A549 (cell line): ENCODE measurements at regions not wholly inside any gene's neighbourhood (a gene's known extent, or its start where the extent isn't known, plus 50 kb on each side); places are given as distances from the start of the nearest gene placed in this dataset.

Experiments
- ATAC-seq, 2 experiments: fragments of 200-7000 bp in 1 of 2; fragments of >200 bp in 1 of 2; cut with Nextera tagmentation in 1 of 2; cut with Tn5 transposase in 1 of 2; 3 replicates each; pipeline versions ENCODE4 v1.8.0 to v1.9.1; 2018 to 2020; ENCODE audit warnings: mild to moderate bottlenecking in 1 of 2, moderate library complexity in 1 of 2
- CTCF ChIA-PET: fragments of 300-600 bp; sonication (Branson Sonifier 250); formaldehyde crosslinking; extraction: SDS; loops from one replicate; lab custom pipeline; 2021; ENCODE audit warnings: antibody characterized with exemption, inconsistent platforms; lab: Yijun Ruan, JAX
- POLR2A ChIA-PET: fragments of 350-600 bp; formaldehyde crosslinking; extraction: SDS; loops from one replicate; lab custom pipeline; 2021; ENCODE audit warnings: antibody characterized with exemption, inconsistent platforms; lab: Yijun Ruan, JAX
- DNase-seq, 2 experiments: peaks; one replicate each; pipeline versions ENCODE4 v3.0.0 to v3.0.0-alpha.2; 2011 to 2016; ENCODE audit warnings: low read depth in 1 of 2, low spot score in 1 of 2
- FAIRE-seq: peaks from 2 replicates; lab custom pipeline; 2011; peaks lifted over from hg19 to GRCh38; lab: Jason Lieb, UNC
- H3K27ac ChIP-seq, 2 experiments: fragments of >200 bp; sonication (Bioruptor Twin); formaldehyde crosslinking; 3 replicates each; pipeline ENCODE4 v1.5.1; 2016 to 2017
- H3K4me1 ChIP-seq: fragments of >200 bp; sonication (Bioruptor Twin); formaldehyde crosslinking; 3 replicates; pipeline ENCODE4 v1.6.1; 2016
- H3K4me2 ChIP-seq: fragments of >200 bp; sonication (Bioruptor Twin); formaldehyde crosslinking; 3 replicates; pipeline ENCODE4 v1.6.1; 2016
- H3K4me3 ChIP-seq: fragments of >200 bp; sonication (Bioruptor Twin); formaldehyde crosslinking; 3 replicates; pipeline ENCODE4 v1.5.1; 2016
- H3K9me3 ChIP-seq: fragments of >200 bp; sonication (Bioruptor Twin); formaldehyde crosslinking; 3 replicates; pipeline ENCODE4 v1.6.1; 2016
- BHLHE40 ChIP-seq: IDR thresholded peaks from 2 replicates; pipeline ENCODE4 v1.6.1; 2012; ENCODE audit warnings: low read depth, low read length, inconsistent platforms
- CBX2 ChIP-seq: fragments of 200-600 bp; sonication (generic); IDR thresholded peaks from 2 replicates; pipeline ENCODE4 v1.6.1; 2016; ENCODE audit warnings: low read depth, mild to moderate bottlenecking, borderline replicate concordance
- CBX8 ChIP-seq: fragments of 200-600 bp; sonication (generic); IDR thresholded peaks from 2 replicates; pipeline ENCODE4 v1.6.1; 2016
- CEBPB ChIP-seq, 2 experiments: fragments of >200 bp in 1 of 2; sonication (Bioruptor Twin) in 1 of 2; formaldehyde crosslinking in 1 of 2; IDR thresholded peaks; 2 replicates each; pipeline ENCODE4 v1.6.1; 2012 to 2016
- E2F6 ChIP-seq: IDR thresholded peaks from 2 replicates; pipeline ENCODE4 v1.6.1; 2012; ENCODE audit warnings: low read depth, borderline replicate concordance
- EHF ChIP-seq: fragments of 250-450 bp; sonication (Bioruptor Pico); IDR thresholded peaks from 2 replicates; pipeline ENCODE4 v1.5.0; 2020; ENCODE audit warnings: mild to moderate bottlenecking
- EHMT2 ChIP-seq: fragments of 200-600 bp; sonication (generic); IDR thresholded peaks from 2 replicates; pipeline ENCODE4 v1.6.1; 2016; ENCODE audit warnings: antibody characterized with exemption, low read depth, mild to moderate bottlenecking, moderate library complexity
- FOSL2 ChIP-seq, 2 experiments: fragments of 450-650 bp in 1 of 2; fragments of >200 bp in 1 of 2; sonication (Bioruptor Twin) in 1 of 2; formaldehyde crosslinking; IDR thresholded peaks; 2 replicates each; pipeline versions ENCODE4 v1.5.0 to v1.6.1; 2016 to 2020; ENCODE audit warnings: mild to moderate bottlenecking in 1 of 2, moderate library complexity in 1 of 2
- GATA3 ChIP-seq: IDR thresholded peaks from 2 replicates; pipeline ENCODE4 v1.6.1; 2012; ENCODE audit warnings: borderline replicate concordance
- HDAC2 ChIP-seq: fragments of 200-600 bp; sonication (generic); IDR thresholded peaks from 2 replicates; pipeline ENCODE4 v1.6.1; 2016
- HEYL ChIP-seq: fragments of 250-450 bp; sonication (Bioruptor Pico); IDR thresholded peaks from 2 replicates; pipeline ENCODE4 v1.8.0; 2021; ENCODE audit warnings: mild to moderate bottlenecking, moderate library complexity
- JUNB ChIP-seq: fragments of >200 bp; sonication (Bioruptor Twin); formaldehyde crosslinking; IDR thresholded peaks from 2 replicates; pipeline ENCODE4 v1.6.1; 2016
- KDM1A ChIP-seq: fragments of 200-600 bp; sonication (generic); IDR thresholded peaks from 2 replicates; pipeline ENCODE4 v1.6.1; 2016; ENCODE audit warnings: low read depth, mild to moderate bottlenecking
- MAFK ChIP-seq: fragments of 450-650 bp; IDR thresholded peaks from 2 replicates; pipeline ENCODE4 v1.6.1; 2014; ENCODE audit not compliant: partially characterized antibody
- MAZ ChIP-seq: fragments of 150-350 bp; IDR thresholded peaks from 2 replicates; pipeline ENCODE4 v1.6.1; 2014; ENCODE audit warnings: antibody characterized with exemption, low read depth, low read length, borderline replicate concordance
- MYC ChIP-seq: IDR thresholded peaks from 2 replicates; pipeline ENCODE4 v1.6.1; 2012; ENCODE audit warnings: mild to moderate bottlenecking, inconsistent platforms, low read length, improper control_type of control experiment, borderline replicate concordance
- NFE2L2 ChIP-seq: fragments of 150-350 bp; conservative IDR thresholded peaks from 2 replicates; pipeline ENCODE4 v1.6.1; 2014; ENCODE audit warnings: low read length
- NR3C1 ChIP-seq: fragments of >200 bp; sonication (Bioruptor Twin); formaldehyde crosslinking; IDR thresholded peaks from 3 replicates; pipeline ENCODE4 v1.6.1; 2017
- PHF8 ChIP-seq: fragments of 200-600 bp; sonication (generic); IDR thresholded peaks from 2 replicates; pipeline ENCODE4 v1.6.1; 2016; ENCODE audit warnings: low read depth, mild to moderate bottlenecking, antibody characterized with exemption, moderate library complexity, borderline replicate concordance
- RARB ChIP-seq: fragments of 250-450 bp; sonication (Bioruptor Pico); IDR thresholded peaks from 2 replicates; pipeline ENCODE4 v1.8.0; 2021; ENCODE audit warnings: mild to moderate bottlenecking, moderate library complexity
- RFX5 ChIP-seq: fragments of 450-650 bp; IDR thresholded peaks from 2 replicates; pipeline ENCODE4 v1.7.1; 2014; ENCODE audit warnings: antibody characterized with exemption, mild to moderate bottlenecking, moderate library complexity
- TFCP2L1 ChIP-seq: fragments of 250-450 bp; sonication (Bioruptor Pico); IDR thresholded peaks from 2 replicates; pipeline ENCODE4 v1.5.0; 2021; ENCODE audit warnings: mild to moderate bottlenecking
- TP53 ChIP-seq: fragments of 250-450 bp; sonication (Bioruptor Pico); IDR thresholded peaks from 2 replicates; pipeline ENCODE4 v1.5.0; 2021; ENCODE audit warnings: mild to moderate bottlenecking, moderate library complexity
- USF2 ChIP-seq: fragments of 450-650 bp; IDR thresholded peaks from 2 replicates; pipeline ENCODE4 v1.6.1; 2014; ENCODE audit warnings: antibody characterized with exemption
- ZFP36 ChIP-seq: fragments of 450-650 bp; IDR thresholded peaks from 2 replicates; pipeline ENCODE4 v1.6.1; 2014; ENCODE audit warnings: borderline replicate concordance; ENCODE audit not compliant: partially characterized antibody
- WGBS: methylation state at CpG from one replicate; pipeline ENCODE4 v1.1.6; 2017; ENCODE audit errors: missing lambda C conversion rate; 5-methylcytosine and 5-hydroxymethylcytosine counted together
- TF ChIP-seq, protein P1 (sequence below): fragments of 150-350 bp; IDR thresholded peaks from 2 replicates; pipeline ENCODE4 v1.6.1; 2014; ENCODE audit warnings: low read depth, mild to moderate bottlenecking, low read length
- TF ChIP-seq, protein P2 (sequence below): IDR thresholded peaks from 2 replicates; pipeline ENCODE4 v1.6.1; 2012
- TF ChIP-seq, protein P3 (sequence below): fragments of 200-600 bp; sonication (generic); IDR thresholded peaks from 2 replicates; pipeline ENCODE4 v1.6.1; 2016; ENCODE audit warnings: antibody characterized with exemption, mild to moderate bottlenecking, moderate library complexity

GRCh38 chr4:186428481-186428880 lies 126.9 kb downstream of the MTNR1A start:
- DNase-seq (no peak), FAIRE-seq (no peak)
- H3K4me1 ChIP-seq: no peaks in the 10 kb centered on the region
- H3K9me3 ChIP-seq: no peaks in the 10 kb centered on the region
- H3K4me2 ChIP-seq: no peak overlapping the region
- 90% methylated on average over 6 of the region's 13 CpGs for WGBS
- no peak overlapping the region for H3K27ac ChIP-seq
- POLR2A ChIA-PET: no interaction called here
- no peak for TF ChIP-seq CBX2
- TF ChIP-seq CEBPB (IDR thresholded peaks at IDR 0.05): no peak
- no peak for TF ChIP-seq HEYL (CRISPR knock-in tag)
- TF ChIP-seq NR3C1: no peak
- no peak for TF ChIP-seq JUNB
- no peak for TF ChIP-seq MAFK
- no peak for TF ChIP-seq USF2
- TF ChIP-seq, all 56 proteins: peak for 0
- ATAC-seq: no peak
- CTCF ChIA-PET: no interaction called here
- H3K4me3 ChIP-seq: no peak overlapping the region

- no peak overlapping the region for H3K4me3 ChIP-seq
- DNase-seq (no peak), ATAC-seq (no peak), FAIRE-seq (no peak)
- TF ChIP-seq CBX8 (no peak), BHLHE40 (no peak), RFX5 (no peak), HEYL (CRISPR knock-in tag) (no peak), RARB (CRISPR knock-in tag) (no peak), EHF (CRISPR knock-in tag) (no peak), GATA3 (no peak), HDAC2 (no peak), MAZ (no peak), EHMT2 (no peak), CBX2 (no peak), TP53 (CRISPR knock-in tag) (no peak), KDM1A (no peak), JUNB (no peak)
- TF ChIP-seq, protein P1, sequence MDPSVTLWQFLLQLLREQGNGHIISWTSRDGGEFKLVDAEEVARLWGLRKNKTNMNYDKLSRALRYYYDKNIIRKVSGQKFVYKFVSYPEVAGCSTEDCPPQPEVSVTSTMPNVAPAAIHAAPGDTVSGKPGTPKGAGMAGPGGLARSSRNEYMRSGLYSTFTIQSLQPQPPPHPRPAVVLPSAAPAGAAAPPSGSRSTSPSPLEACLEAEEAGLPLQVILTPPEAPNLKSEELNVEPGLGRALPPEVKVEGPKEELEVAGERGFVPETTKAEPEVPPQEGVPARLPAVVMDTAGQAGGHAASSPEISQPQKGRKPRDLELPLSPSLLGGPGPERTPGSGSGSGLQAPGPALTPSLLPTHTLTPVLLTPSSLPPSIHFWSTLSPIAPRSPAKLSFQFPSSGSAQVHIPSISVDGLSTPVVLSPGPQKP: no peak
- no peaks in the 10 kb centered on the region for H3K9me3 ChIP-seq
- no peaks in the 10 kb centered on the region for H3K4me1 ChIP-seq
- 51% methylated on average over 4 of the region's 4 CpGs for WGBS
- ChIA-PET CTCF (no interaction called here), POLR2A (no interaction called here)
- no peak overlapping the region for H3K27ac ChIP-seq
- no peak overlapping the region for H3K4me2 ChIP-seq
These were observed 130.6 kb downstream of the MTNR1A start for GRCh38 chr4:186424745-186425144.

GRCh38 chr4:186422296-186422695 lies 133.1 kb downstream of the MTNR1A start:
- H3K4me2 ChIP-seq: no peak overlapping the region
- WGBS: 66% methylated on average over 2 of the region's 2 CpGs
- H3K9me3 ChIP-seq: no peaks in the 10 kb centered on the region
- no peak for ATAC-seq
- H3K4me1 ChIP-seq: no peaks in the 10 kb centered on the region
- DNase-seq: no peak
- CTCF ChIA-PET: no interaction called here
- no peak for FAIRE-seq
- H3K4me3 ChIP-seq: no peak overlapping the region
- H3K27ac ChIP-seq: no peak overlapping the region
- POLR2A ChIA-PET: no interaction called here
- TF ChIP-seq FOSL2 (IDR thresholded peaks at IDR 0.05) (no peak), FOSL2 (CRISPR knock-in tag; IDR thresholded peaks at IDR 0.05) (no peak), JUNB (no peak), HEYL (CRISPR knock-in tag) (no peak), PHF8 (no peak), MAZ (no peak), TFCP2L1 (no peak), CEBPB (IDR thresholded peaks at IDR 0.05) (no peak), MYC (no peak), RFX5 (no peak), KDM1A (no peak), E2F6 (no peak), NFE2L2 (no peak), ZFP36 (no peak)
- TF ChIP-seq, protein P2, sequence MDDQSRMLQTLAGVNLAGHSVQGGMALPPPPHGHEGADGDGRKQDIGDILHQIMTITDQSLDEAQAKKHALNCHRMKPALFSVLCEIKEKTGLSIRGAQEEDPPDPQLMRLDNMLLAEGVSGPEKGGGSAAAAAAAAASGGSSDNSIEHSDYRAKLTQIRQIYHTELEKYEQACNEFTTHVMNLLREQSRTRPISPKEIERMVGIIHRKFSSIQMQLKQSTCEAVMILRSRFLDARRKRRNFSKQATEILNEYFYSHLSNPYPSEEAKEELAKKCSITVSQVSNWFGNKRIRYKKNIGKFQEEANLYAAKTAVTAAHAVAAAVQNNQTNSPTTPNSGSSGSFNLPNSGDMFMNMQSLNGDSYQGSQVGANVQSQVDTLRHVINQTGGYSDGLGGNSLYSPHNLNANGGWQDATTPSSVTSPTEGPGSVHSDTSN: no peak
- TF ChIP-seq, protein P3, sequence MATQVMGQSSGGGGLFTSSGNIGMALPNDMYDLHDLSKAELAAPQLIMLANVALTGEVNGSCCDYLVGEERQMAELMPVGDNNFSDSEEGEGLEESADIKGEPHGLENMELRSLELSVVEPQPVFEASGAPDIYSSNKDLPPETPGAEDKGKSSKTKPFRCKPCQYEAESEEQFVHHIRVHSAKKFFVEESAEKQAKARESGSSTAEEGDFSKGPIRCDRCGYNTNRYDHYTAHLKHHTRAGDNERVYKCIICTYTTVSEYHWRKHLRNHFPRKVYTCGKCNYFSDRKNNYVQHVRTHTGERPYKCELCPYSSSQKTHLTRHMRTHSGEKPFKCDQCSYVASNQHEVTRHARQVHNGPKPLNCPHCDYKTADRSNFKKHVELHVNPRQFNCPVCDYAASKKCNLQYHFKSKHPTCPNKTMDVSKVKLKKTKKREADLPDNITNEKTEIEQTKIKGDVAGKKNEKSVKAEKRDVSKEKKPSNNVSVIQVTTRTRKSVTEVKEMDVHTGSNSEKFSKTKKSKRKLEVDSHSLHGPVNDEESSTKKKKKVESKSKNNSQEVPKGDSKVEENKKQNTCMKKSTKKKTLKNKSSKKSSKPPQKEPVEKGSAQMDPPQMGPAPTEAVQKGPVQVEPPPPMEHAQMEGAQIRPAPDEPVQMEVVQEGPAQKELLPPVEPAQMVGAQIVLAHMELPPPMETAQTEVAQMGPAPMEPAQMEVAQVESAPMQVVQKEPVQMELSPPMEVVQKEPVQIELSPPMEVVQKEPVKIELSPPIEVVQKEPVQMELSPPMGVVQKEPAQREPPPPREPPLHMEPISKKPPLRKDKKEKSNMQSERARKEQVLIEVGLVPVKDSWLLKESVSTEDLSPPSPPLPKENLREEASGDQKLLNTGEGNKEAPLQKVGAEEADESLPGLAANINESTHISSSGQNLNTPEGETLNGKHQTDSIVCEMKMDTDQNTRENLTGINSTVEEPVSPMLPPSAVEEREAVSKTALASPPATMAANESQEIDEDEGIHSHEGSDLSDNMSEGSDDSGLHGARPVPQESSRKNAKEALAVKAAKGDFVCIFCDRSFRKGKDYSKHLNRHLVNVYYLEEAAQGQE: no peak
